HG02885 (cell line): ENCODE measurements at regions not wholly inside any gene's neighbourhood (a gene's known extent, or its start where the extent isn't known, plus 50 kb on each side); places are given as distances from the start of the nearest gene placed in this dataset.

Experiments
- ATAC-seq: cut with Tn5 transposase; IDR thresholded peaks from one replicate; pipeline ENCODE4 v1.9.1; 2021; ENCODE audit warnings: mild to moderate bottlenecking; ENCODE audit not compliant: unreplicated experiment, poor library complexity

- ATAC-seq, result no peak
Measured at GRCh38 chr1:199780948-199781670, 246.4 kb upstream of the NR5A2 start.

GRCh38 chr1:199784138-199784895 lies 243.2 kb upstream of the NR5A2 start:
- ATAC-seq, result no peak

- no peak for ATAC-seq
Measured at GRCh38 chr1:199786695-199787094, 240.8 kb upstream of the NR5A2 start.

GRCh38 chr1:199789141-199789540 lies 238.4 kb upstream of the NR5A2 start:
- ATAC-seq, result no peak

- no peak for ATAC-seq
Measured at GRCh38 chr1:199791495-199791894, 236.0 kb upstream of the NR5A2 start.

- ATAC-seq, result no peak
Measured at GRCh38 chr1:199792874-199793273, 234.6 kb upstream of the NR5A2 start.

DNA sequence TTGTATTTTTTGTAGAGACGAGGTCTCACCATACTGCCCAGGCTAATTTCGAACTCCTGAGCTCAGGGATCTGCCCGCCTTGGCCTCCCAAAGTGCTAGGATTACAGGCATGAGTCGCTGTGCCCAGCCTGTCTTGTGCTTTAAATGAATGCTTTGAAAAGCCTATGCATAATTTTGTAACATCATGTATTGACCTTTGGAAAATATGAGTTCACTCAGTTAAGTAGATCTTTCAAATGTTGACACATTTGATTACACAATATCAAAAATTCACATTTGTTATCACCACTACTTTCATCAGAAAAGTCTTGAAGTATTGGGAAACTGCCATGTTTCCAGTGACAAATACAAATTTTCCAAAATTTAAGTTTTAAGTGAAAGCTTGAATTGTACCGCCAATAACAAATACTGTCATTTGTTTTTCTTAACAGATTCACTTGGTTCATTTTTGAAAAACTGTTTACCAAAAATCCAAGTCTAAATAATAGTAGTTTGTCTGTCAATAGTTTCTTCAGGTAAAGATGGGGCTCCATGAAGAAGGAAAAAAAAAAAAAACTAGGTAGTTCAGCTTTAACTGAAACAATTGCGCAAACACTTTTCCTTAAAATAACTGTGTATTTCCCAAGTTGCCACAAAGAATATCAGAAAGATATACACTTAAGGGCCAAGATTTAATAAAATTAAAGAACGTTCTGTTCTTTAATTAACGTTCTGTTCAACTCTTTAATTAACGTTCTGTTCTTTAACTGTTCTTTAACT lies 233.2 kb upstream of the NR5A2 start:
- no peak for ATAC-seq

DNA sequence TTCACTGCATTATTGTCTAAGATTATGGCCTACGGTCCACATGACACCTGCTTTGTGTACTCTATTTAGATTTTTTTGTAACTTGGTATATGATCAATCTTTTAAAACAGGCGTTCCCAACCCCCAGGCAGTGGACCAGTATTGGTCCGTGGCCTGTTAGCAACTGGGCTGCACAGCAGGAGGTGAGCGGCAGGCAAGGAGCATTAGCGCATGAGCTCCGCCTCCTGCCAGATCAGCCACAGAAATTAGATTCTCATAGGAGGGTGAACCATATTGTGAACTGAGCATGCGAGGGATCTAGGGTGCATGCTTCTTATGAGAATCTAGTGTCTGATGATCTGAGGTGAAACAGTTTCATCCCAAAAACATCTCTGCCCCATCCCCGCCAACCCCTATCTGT lies 228.4 kb upstream of the NR5A2 start:
- ATAC-seq, result no peak

DNA sequence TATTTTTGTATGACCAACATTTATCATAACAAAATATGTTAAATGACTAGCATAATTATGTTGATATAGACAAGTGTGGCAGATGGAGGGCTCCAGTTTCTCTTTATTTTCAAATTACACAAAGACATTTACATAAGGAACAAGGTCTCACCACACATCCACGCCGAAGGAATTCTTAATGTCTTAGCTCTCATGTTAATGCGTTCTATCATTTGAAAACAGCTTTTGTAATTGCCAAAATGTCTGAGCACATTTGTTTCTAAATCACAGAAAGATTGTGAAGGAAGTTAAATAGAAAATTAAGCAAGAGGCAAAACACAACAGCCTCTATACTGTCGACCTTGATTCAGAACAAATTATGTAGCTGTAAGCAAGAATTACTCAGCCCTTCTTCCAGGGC lies 223.0 kb upstream of the NR5A2 start:
- ATAC-seq, result no peak

DNA sequence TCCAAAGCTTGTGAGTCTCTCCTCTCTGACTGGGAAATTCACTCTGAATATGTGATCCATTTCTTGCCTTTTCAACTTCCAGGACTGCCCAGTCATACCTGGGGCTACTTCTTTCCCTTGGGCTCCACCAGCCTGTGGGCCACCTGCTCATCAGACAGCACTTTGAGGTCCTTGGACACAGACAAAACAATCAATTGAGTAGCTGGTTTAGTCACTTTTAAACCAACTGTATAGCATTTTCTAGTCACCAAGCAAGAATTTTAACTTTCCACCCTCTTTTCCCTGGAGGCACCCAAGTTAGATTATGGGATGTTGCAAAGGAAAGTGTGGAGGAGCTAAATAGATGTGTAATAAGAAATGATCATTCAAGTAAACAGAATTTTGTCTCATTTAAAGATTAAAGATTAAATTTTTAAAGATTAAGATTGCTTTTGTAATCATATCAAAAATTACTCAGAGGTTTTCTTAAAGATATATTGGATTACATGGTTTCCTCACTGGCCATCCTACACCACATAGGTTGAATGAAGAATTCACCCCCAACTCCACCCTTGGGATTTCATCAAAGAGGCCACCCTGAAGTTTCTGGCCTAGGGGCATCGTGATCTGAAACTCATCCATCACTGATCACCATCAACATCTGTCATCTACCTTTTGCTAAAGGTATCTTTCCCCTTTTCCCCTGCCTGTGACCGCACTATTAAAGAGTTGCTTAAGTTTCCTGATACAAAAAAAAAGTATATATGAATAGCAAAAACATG lies 219.2 kb upstream of the NR5A2 start:
- no peak for ATAC-seq

- no peak for ATAC-seq
Measured at GRCh38 chr1:199809311-199809710, 218.2 kb upstream of the NR5A2 start.

GRCh38 chr1:199811163-199811562 lies 216.3 kb upstream of the NR5A2 start:
- ATAC-seq, result no peak

- ATAC-seq, result no peak
Measured at GRCh38 chr1:199813198-199813597, 214.3 kb upstream of the NR5A2 start.

DNA sequence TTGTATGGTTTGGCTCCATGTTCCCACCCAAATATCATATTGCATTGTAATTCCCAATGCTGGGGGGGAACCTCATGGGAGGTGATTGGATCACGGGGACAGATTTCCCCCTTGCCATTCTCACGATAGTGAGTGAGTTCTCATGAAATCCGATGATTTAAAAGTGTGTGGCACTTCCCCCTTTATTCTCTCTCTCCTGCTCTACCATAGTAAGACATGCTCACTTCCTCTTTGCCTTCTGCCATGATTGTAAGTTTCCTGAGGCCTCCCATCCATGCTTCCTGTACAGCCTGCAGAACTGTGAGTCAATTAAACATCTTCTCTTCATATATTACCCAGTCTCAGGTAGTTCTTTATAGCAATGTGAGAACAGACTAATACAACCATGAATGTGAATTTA lies 211.6 kb upstream of the NR5A2 start:
- ATAC-seq, result no peak

DNA sequence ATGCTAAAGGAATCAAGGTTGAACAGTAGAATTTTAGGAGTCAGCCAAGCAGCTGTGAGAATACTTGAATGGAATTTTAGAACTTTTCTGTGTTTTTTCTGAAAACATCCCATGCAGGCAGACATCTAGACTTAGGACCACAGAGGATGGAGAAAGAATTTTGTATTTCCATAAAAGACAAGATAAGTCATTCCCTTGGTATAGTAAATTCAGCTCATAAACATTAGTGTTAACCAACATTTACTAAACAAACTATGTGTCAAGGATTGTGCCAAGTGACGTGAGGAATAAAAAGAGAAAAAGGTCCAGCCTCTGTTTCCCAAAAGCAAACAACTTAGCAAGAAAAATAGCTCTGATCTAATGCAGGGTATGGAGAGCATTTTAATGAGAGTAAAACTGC lies 210.2 kb upstream of the NR5A2 start:
- ATAC-seq, result no peak

GRCh38 chr1:199821029-199821779 lies 206.3 kb upstream of the NR5A2 start:
- ATAC-seq, result no peak

- no peak for ATAC-seq
Measured at GRCh38 chr1:199832451-199832850, 195.1 kb upstream of the NR5A2 start.

GRCh38 chr1:199834711-199835110 lies 192.8 kb upstream of the NR5A2 start:
- ATAC-seq, result no peak

DNA sequence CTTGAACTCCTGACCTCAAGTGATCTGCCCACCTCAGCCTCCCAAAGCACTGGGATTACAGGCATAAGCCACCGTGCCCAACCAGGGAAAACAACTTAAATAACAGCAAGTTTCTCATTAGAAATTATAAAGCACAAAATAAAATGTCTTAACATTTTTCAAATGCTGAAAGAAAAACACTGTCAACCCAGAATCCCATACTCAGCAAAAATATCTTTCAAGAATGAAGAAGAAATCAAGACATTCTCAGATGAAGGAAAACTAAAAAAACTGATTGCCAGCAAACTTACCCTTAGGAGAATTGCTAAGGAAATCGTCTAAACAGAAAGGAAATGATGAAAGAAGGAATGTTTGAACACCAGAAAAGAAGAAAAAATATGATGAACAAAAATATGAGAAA lies 191.1 kb upstream of the NR5A2 start:
- no peak for ATAC-seq

- ATAC-seq, result no peak
Measured at GRCh38 chr1:199837321-199837720, 190.2 kb upstream of the NR5A2 start.
